SK-MEL-5 (cell line): ENCODE measurements at regions not wholly inside any gene's neighbourhood (a gene's known extent, or its start where the extent isn't known, plus 50 kb on each side); places are given as distances from the start of the nearest gene placed in this dataset.
"Not testable (repeated sequence)": the region's sequence is repeated elsewhere in the genome, so short reads cannot be mapped to it uniquely, and the experiment has no call there.

ENCODE experiments used
- DNase-seq: peaks from one replicate; pipeline ENCODE4 v3.0.0-alpha.2; 2016; ENCODE audit warnings: low read depth, low spot score
- in situ Hi-C: cut with HindIII; loops from 2 replicates; pipeline ENCODE4 v1.10.0; 2016; ENCODE audit warnings: low sequenced_read_pairs, high pct_unique_total_duplicates, low pct_unique_long_range_greater_than_20kb

DNA sequence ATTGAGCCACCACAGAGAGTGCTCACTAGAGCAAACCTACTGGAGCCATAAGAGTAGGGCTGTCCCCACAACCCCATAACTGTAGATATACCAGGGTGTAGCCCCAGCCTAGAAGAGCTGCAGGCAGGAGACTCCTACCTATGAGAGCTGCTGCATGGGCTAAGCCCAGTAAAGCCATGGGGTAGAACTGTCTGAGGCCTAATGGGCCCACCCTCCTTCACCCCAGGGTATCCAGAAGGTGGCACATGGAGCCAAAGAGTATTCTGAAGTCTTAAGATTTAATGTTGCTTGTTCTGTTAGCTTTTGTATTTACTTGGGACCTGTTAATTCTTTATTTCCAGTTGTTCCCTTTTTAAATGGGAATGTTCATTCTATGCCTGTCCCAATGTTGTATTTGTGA is 1193.7 kb upstream of the ADGRL2 start:
- in situ Hi-C loops, result no loop called here

DNA sequence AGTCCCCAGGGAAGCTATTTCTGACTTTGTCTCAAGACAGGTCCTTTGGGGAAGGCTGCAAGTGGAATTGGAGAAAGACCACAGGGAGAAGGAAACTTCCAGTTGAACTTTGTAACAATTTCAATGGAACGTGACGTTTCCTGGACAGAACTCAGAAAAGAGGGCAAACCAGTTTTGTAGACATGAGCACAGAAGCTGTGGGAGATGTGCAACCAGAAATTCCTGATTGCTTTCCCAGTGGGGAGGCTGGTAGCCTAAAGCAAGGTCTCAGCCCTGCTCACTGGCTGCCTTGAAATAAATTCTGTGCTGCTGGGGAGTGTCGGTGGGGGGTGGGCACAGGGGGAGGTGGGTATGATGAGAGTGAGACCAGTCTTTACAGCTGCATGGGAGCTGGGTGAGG is 1206.7 kb upstream of the ADGRL2 start:
- no peak for DNase-seq
- in situ Hi-C loops, result no loop called here

More for the DNA sequence above, 1193.7 kb upstream of the ADGRL2 start:
- no peak for DNase-seq

DNA sequence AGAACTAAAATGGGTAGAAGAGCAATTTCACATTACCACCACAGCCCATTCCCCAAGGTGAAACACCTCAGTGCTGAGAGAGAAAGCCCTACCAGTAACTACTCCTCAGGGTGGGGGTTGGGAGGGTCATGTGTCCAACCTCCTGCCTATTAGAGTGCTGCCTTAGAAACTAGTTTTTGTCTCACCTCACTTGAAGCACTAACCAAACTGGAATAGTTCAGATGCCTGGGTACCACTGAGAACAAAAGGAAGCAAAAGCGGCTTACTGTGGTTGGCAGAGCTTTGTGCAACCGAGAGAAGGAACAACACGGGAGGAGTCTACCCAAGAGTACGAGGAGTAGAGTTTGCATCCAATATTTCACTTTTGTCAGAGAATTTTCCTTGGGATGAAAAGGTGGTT is 1207.5 kb upstream of the ADGRL2 start:
- in situ Hi-C loops, result no loop called here
- no peak for DNase-seq

- in situ Hi-C loops, result no loop called here
- DNase-seq, result no peak
These were observed 1217.8 kb upstream of the ADGRL2 start for GRCh38 chr1:80582980-80583379.

- no peak for DNase-seq
- in situ Hi-C loops, result no loop called here
These were observed 1221.7 kb upstream of the ADGRL2 start for GRCh38 chr1:80579055-80579454.

DNA sequence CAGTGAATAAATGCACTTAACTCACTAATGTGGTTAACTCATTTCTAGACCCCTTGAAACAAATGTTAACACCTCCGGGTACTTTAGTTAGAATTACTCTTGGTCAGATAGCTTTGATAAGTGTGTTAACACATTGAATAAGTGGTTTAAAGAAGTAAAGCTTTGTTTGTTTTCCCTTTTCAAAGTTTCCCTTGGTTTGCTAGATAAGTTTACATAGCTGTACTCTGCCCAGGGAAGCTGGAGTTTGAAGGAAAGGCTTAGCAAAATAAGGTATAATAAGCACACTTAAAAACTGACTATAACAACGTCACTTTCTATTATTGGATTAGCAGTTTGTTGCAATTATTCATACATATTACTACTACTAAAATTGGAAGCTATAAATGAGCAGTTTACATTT is 1233.9 kb upstream of the ADGRL2 start:
- no peak for DNase-seq
- in situ Hi-C loops, result no loop called here

DNA sequence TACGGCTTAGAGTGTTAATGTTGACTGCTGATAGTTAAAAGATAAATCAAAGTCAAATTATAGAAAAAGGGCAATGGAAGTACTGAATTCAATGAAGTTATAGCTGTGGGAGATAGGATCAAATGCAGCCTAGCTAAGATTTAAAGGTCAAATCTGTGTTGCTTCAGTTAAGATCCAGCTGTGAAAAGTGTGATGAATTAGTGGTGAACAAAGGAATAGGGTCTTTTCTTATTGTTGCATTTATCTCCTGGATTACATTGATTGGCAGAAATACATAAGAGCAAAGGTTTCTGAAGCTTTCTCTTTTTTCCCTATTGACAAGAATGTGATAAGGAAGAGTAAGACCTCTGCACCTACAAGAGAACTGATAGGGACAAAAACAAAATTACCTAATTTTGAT is 1234.6 kb upstream of the ADGRL2 start:
- in situ Hi-C loops, result no loop called here
- DNase-seq, result no peak

GRCh38 chr1:80565406-80565805 is 1235.3 kb upstream of the ADGRL2 start:
- in situ Hi-C loops, result no loop called here
- DNase-seq, result no peak

GRCh38 chr1:80542231-80542630 is 1258.5 kb upstream of the ADGRL2 start:
- in situ Hi-C loops, result no loop called here
- no peak for DNase-seq

DNA sequence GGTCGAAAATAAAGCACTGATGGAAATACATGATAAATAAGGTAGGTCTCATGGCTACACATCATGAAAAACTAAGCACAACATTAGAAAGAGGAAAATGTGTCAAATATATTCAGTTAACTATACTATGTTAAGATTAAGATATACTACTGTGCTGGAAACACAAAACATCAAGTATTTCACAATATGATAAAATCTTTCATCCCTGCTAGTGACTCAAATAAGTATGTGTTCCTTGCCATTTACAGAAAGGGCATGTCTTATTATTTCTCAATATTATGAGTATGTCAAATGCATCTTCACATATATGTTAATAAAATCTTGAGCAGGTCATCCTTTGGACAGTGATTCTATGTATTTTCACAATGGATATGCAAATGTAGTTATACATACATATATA is 1260.1 kb upstream of the ADGRL2 start:
- in situ Hi-C loops, result no loop called here

DNA sequence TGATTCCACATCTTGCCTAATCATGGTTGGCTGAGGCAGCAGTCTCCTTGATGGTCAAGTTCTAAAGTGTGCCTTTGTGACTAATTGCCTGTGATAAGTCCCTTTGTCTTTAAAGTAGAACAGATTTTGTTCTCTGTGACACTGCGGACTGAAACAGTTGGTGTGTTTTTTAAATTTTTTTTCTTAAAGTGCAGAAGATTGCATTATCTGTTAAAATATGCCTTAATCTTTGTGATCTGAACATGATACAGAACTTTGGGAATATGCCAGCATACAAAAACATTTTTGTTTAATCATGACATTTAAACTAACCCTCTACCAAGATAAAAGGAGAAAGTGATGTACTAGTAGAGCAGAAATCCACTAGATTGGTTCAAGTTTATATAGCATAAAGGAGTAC is 1260.6 kb upstream of the ADGRL2 start:
- in situ Hi-C loops, result no loop called here
- DNase-seq, result no peak

More for the DNA sequence above, 1260.1 kb upstream of the ADGRL2 start:
- no peak for DNase-seq

DNA sequence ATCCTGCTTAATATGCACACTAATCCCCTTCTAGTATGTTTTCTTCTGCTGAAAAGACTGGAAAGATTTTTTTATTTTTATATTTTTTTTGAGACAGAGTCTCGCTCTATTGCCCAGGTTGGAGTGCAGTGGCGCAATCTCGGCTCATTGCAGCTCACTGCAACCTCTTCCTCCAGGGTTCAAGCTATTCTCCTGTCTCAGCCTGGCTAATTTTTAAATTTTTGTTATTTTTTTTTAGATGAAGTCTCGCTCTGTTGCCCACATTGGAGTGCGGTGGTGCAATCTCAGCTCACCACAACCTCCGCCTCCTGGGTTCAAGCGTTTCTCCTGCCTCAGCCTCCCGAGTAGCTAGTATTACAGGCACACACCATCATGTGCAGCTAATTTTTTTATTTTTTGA is 1261.4 kb upstream of the ADGRL2 start:
- in situ Hi-C loops, DNase-seq: not testable (repeated sequence)

GRCh38 chr1:80536461-80536860 is 1264.3 kb upstream of the ADGRL2 start:
- DNase-seq, result no peak
- in situ Hi-C loops, result no loop called here

- no peak for DNase-seq
- in situ Hi-C loops, result no loop called here
These were observed 1265.3 kb upstream of the ADGRL2 start for GRCh38 chr1:80535466-80535865.

- in situ Hi-C loops, result no loop called here
- DNase-seq, result no peak
These were observed 1266.0 kb upstream of the ADGRL2 start for GRCh38 chr1:80534606-80535360.

GRCh38 chr1:80533775-80534334 is 1266.9 kb upstream of the ADGRL2 start:
- in situ Hi-C loops, result no loop called here
- DNase-seq, result no peak

DNA sequence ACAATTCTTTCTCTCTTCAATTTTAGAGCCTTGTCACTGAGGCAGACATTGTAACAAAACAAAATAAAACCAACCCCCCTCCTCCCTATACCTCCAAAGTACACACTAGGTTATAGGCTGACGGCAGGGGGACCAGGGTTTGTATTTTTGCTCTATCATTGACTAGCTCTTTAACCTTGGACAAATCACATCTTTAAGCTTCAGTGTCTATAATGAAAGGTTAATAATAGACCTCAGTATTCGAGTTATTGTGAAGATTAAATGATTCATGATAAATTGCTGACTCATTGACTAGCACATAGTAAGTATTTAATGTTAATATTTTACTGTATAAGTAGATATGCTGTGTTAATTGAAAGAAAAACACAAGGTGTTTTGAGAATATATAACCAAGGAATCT is 1267.6 kb upstream of the ADGRL2 start:
- in situ Hi-C loops, result no loop called here
- no peak for DNase-seq

GRCh38 chr1:80531182-80531581 is 1269.6 kb upstream of the ADGRL2 start:
- no peak for DNase-seq
- in situ Hi-C loops, result no loop called here

- no peak for DNase-seq
- in situ Hi-C loops, result no loop called here
These were observed 1271.2 kb upstream of the ADGRL2 start for GRCh38 chr1:80529546-80529945.
